Pons (tissue), 1 donor: ENCODE measurements at regions not wholly inside any gene's neighbourhood (a gene's known extent, or its start where the extent isn't known, plus 50 kb on each side); places are given as distances from the start of the nearest gene placed in this dataset.
A peak's percentile ranks its signal among the peaks of the same experiment; 100 is the strongest.
"Not testable (repeated sequence)": the region's sequence is repeated elsewhere in the genome, so short reads cannot be mapped to it uniquely, and the experiment has no call there.

ENCODE experiments used
- DNase-seq: peaks from one replicate; pipeline ENCODE4 v3.0.0-alpha.2; 2016; ENCODE audit warnings: low spot score

GRCh38 chr2:94737736-94738342 is 133.4 kb upstream of the TEKT4 start:
- not testable (repeated sequence) for DNase-seq

- no peak for DNase-seq
Observed at GRCh38 chr2:94753466-94753998, 117.7 kb upstream of the TEKT4 start.

GRCh38 chr2:94758546-94758945 is 112.7 kb upstream of the TEKT4 start:
- DNase-seq, result no peak

- DNase-seq, result no peak
Observed at GRCh38 chr2:94759211-94759610, 112.0 kb upstream of the TEKT4 start.

- DNase-seq, result no peak
Observed at GRCh38 chr2:94762600-94762999, 108.6 kb upstream of the TEKT4 start.

- DNase-seq, result no peak
Observed at GRCh38 chr2:94763318-94763717, 107.9 kb upstream of the TEKT4 start.

- not testable (repeated sequence) for DNase-seq
Observed at GRCh38 chr2:94764331-94764730, 106.9 kb upstream of the TEKT4 start.

- DNase-seq, result no peak
Observed at GRCh38 chr2:94767336-94767735, 103.9 kb upstream of the TEKT4 start.

GRCh38 chr2:94769733-94770132 is 101.5 kb upstream of the TEKT4 start:
- DNase-seq, result no peak

- DNase-seq, result no peak
Observed at GRCh38 chr2:94774851-94775250, 96.4 kb upstream of the TEKT4 start.

GRCh38 chr2:94776036-94776435 is 95.2 kb upstream of the TEKT4 start:
- DNase-seq, result no peak

GRCh38 chr2:94785105-94785504 is 86.1 kb upstream of the TEKT4 start:
- not testable (repeated sequence) for DNase-seq

GRCh38 chr2:94786424-94786823 is 84.8 kb upstream of the TEKT4 start:
- DNase-seq, result not testable (repeated sequence)

- DNase-seq, result not testable (repeated sequence)
Observed at GRCh38 chr2:94790169-94790568, 81.1 kb upstream of the TEKT4 start.

GRCh38 chr2:94797235-94797634 is 74.0 kb upstream of the TEKT4 start:
- peak; percentile 19 for DNase-seq
